NB4 (cell line): ENCODE measurements at regions not wholly inside any gene's neighbourhood (a gene's known extent, or its start where the extent isn't known, plus 50 kb on each side); places are given as distances from the start of the nearest gene placed in this dataset.

ENCODE experiments used
- DNase-seq: peaks from one replicate; pipeline ENCODE4 v3.0.0; 2010; ENCODE audit warnings: low read depth
- H3K4me3 ChIP-seq: one replicate; pipeline ENCODE4 v1.5.1; 2011; ENCODE audit warnings: mild to moderate bottlenecking, low read depth, low read length, moderate library complexity
- MYC ChIP-seq: IDR thresholded peaks from 2 replicates; pipeline ENCODE4 v1.6.1; 2011; ENCODE audit warnings: low read depth, low read length
- POLR2A ChIP-seq: IDR thresholded peaks from 2 replicates; pipeline ENCODE4 v1.6.1; 2011; ENCODE audit warnings: mild to moderate bottlenecking; ENCODE audit not compliant: insufficient read length; ENCODE audit errors: extremely low read depth
- TF ChIP-seq, protein P1 (sequence below): IDR thresholded peaks from one replicate; pipeline ENCODE4 v1.5.1; 2012; ENCODE audit warnings: low read depth, low read length
- TF ChIP-seq, protein P2 (sequence below): IDR thresholded peaks from 2 replicates; pipeline ENCODE4 v1.6.1; 2011; ENCODE audit warnings: low read depth, low read length

- no peak for DNase-seq
- TF ChIP-seq, protein P1, sequence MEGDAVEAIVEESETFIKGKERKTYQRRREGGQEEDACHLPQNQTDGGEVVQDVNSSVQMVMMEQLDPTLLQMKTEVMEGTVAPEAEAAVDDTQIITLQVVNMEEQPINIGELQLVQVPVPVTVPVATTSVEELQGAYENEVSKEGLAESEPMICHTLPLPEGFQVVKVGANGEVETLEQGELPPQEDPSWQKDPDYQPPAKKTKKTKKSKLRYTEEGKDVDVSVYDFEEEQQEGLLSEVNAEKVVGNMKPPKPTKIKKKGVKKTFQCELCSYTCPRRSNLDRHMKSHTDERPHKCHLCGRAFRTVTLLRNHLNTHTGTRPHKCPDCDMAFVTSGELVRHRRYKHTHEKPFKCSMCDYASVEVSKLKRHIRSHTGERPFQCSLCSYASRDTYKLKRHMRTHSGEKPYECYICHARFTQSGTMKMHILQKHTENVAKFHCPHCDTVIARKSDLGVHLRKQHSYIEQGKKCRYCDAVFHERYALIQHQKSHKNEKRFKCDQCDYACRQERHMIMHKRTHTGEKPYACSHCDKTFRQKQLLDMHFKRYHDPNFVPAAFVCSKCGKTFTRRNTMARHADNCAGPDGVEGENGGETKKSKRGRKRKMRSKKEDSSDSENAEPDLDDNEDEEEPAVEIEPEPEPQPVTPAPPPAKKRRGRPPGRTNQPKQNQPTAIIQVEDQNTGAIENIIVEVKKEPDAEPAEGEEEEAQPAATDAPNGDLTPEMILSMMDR: no peak
- TF ChIP-seq POLR2A: no peak
- TF ChIP-seq, protein P2, sequence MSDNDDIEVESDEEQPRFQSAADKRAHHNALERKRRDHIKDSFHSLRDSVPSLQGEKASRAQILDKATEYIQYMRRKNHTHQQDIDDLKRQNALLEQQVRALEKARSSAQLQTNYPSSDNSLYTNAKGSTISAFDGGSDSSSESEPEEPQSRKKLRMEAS: no peak
- TF ChIP-seq MYC: no peak
- H3K4me3 ChIP-seq: no peak overlapping the region
These were observed 163.9 kb downstream of the TEX29 start for GRCh38 chr13:111484141-111484925.

- TF ChIP-seq, protein P2: no peak
- no peak for TF ChIP-seq POLR2A
- TF ChIP-seq MYC: no peak
- TF ChIP-seq, protein P1: no peak
- no peak overlapping the region for H3K4me3 ChIP-seq
- no peak for DNase-seq
These were observed 164.5 kb downstream of the TEX29 start for GRCh38 chr13:111484959-111485358.

DNA sequence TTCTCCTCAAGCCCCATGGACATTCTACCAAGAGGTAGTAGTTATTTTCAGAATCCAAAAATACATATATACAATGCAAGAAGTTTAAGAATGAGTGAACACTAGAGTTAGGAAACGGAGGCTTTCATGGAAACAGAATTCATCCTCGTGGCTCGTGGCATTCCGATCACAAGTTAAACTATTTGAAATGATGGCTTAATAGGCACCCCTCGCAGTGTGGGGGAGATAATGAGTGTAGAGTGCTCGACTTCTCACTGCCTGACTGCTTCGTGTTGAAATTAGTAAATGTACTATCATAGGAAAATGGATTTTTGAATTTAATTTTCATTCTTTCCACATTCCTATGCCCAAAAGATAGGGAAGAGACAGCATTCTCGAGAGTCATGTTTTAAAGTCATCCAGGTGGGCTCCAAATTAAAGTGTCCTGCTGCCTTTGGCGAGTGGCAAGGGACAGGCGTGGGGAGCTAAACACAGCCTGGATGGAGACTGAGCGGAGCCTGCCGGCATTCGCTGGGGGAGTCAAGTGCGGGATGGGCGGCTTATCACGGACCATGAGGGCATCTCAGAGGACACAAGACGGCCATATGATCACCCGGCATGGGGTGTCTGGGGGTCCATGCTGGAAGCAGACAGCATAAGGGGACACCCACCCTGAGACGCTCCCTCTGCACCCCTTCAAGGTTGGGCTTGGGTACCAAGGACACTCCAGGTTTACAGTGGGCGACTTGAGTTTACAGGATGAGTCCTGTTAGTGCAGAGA, 165.2 kb downstream of the TEX29 start:
- TF ChIP-seq, protein P2: no peak
- TF ChIP-seq POLR2A (no peak), MYC (no peak)
- TF ChIP-seq, protein P1: no peak
- DNase-seq: no peak
- no peak overlapping the region for H3K4me3 ChIP-seq

DNA sequence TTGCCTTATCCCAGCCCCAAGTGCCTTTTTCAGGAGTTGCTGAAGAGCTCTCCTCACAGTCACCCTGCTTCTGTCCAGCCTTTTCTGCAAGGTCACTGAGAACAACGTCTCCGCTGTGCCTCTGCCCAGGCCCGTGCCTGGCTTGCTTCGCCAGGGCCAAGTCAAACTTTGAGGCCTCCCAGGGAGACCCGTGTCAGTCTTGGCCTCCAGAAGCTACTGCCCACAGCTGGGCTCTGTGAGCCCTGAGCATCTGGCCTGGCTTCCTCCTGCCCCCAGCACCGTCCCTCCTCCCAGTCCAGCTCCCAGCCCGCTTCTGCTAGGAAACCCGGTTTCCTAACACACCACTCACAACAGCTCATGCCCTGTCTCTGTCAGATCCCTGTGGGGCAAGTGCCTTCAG, 165.9 kb downstream of the TEX29 start:
- no peak overlapping the region for H3K4me3 ChIP-seq
- no peak for TF ChIP-seq MYC
- DNase-seq: no peak

- no peak overlapping the region for H3K4me3 ChIP-seq
- TF ChIP-seq, protein P1: no peak
- TF ChIP-seq MYC (no peak), POLR2A (no peak)
- TF ChIP-seq, protein P2: no peak
- no peak for DNase-seq
These were observed 166.4 kb downstream of the TEX29 start for GRCh38 chr13:111486801-111487200.

GRCh38 chr13:111488486-111489132, 168.2 kb downstream of the TEX29 start:
- no peak overlapping the region for H3K4me3 ChIP-seq
- DNase-seq: no peak
- TF ChIP-seq, protein P1: no peak
- no peak for TF ChIP-seq MYC
